Activated CD8-positive, alpha-beta T cell treated with anti-CD3 and anti-CD28 coated beads for 36 hours (primary cell): ENCODE measurements at regions not wholly inside any gene's neighbourhood (a gene's known extent, or its start where the extent isn't known, plus 50 kb on each side); places are given as distances from the start of the nearest gene placed in this dataset.
A peak's percentile ranks its signal among the peaks of the same experiment; 100 is the strongest.

Experiments used
- ATAC-seq: fragments of 200-7000 bp; cut with Tn5 transposase; one replicate; pipeline ENCODE4 v1.10.0; 2021; ENCODE audit warnings: mild to moderate bottlenecking, moderate library complexity
- CTCF ChIA-PET: fragments of 350-600 bp; sonication (Branson Sonifier 250); formaldehyde crosslinking; loops from one replicate; lab custom pipeline; 2021; ENCODE audit warnings: antibody characterized with exemption; lab: Charles Lee
- POLR2A ChIA-PET: fragments of 350-600 bp; sonication (Branson Sonifier 250); formaldehyde crosslinking; loops from one replicate; lab custom pipeline; 2021; ENCODE audit warnings: antibody characterized with exemption; lab: Charles Lee
- DNase-seq: peaks from one replicate; pipeline ENCODE4 v3.0.0-alpha.2; 2020
- H3K27ac Mint-ChIP-seq: one replicate; pipeline ENCODE4 v1.8.0; 2021; ENCODE audit warnings: mild to moderate bottlenecking, mixed read lengths
- H3K27me3 Mint-ChIP-seq: one replicate; pipeline ENCODE4 v1.8.0; 2021; ENCODE audit warnings: mixed read lengths
- H3K36me3 Mint-ChIP-seq: one replicate; pipeline ENCODE4 v1.8.0; 2021; ENCODE audit warnings: low read depth, mixed read lengths
- H3K4me1 Mint-ChIP-seq: one replicate; pipeline ENCODE4 v1.8.0; 2021; ENCODE audit warnings: low read depth, mixed read lengths
- H3K4me3 Mint-ChIP-seq: one replicate; pipeline ENCODE4 v1.8.0; 2021; ENCODE audit warnings: mild to moderate bottlenecking, moderate library complexity, mixed read lengths
- H3K9me3 Mint-ChIP-seq: one replicate; pipeline ENCODE4 v1.8.0; 2021; ENCODE audit warnings: mixed read lengths
- intact Hi-C: fragments of 100-400 bp; cut with micrococcal nuclease; formaldehyde crosslinking; loops from one replicate; pipeline ENCODE4 v1.10.0; 2022
- TF ChIP-seq, protein P1 (sequence below): fragments of 200-600 bp; IDR thresholded peaks from one replicate; pipeline ENCODE4 v1.8.0; 2022; ENCODE audit warnings: antibody characterized with exemption, mild to moderate bottlenecking

DNA sequence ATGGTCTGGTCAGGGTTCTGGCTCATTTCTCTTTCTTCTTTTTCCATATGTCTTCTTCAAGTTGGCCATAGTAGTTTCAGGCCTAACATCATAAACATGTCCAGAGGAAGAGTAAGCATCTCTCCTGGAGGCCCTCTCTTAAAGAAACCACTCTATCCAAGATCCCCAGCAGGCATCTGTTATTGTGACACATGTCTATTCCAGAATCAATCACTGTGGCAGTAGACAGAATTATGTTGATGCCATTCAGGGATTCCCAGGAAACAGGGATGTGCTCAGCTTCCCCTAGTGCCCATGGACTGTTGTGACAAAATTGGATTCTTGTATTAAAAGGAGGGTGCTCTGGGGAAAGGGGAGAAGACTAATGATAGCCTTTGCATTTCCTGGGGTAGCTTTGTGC lies 224.0 kb downstream of the HNRNPD start:
- Mint-ChIP-seq H3K9me3 (peaks cover 11% of the 10 kb centered on the region), H3K4me3 (no peak overlapping the region), H3K36me3 (peaks cover 2% of the 10 kb centered on the region), H3K27ac (no peak overlapping the region), H3K4me1 (peaks cover 8% of the 10 kb centered on the region), H3K27me3 (no peaks in the 10 kb centered on the region)
- intact Hi-C loops, result no loop called here
- TF ChIP-seq, protein P1, sequence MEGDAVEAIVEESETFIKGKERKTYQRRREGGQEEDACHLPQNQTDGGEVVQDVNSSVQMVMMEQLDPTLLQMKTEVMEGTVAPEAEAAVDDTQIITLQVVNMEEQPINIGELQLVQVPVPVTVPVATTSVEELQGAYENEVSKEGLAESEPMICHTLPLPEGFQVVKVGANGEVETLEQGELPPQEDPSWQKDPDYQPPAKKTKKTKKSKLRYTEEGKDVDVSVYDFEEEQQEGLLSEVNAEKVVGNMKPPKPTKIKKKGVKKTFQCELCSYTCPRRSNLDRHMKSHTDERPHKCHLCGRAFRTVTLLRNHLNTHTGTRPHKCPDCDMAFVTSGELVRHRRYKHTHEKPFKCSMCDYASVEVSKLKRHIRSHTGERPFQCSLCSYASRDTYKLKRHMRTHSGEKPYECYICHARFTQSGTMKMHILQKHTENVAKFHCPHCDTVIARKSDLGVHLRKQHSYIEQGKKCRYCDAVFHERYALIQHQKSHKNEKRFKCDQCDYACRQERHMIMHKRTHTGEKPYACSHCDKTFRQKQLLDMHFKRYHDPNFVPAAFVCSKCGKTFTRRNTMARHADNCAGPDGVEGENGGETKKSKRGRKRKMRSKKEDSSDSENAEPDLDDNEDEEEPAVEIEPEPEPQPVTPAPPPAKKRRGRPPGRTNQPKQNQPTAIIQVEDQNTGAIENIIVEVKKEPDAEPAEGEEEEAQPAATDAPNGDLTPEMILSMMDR, result no peak
- DNase-seq, result no peak
- POLR2A ChIA-PET, result interaction anchor here (0.6 kb wide), 1 partner anchor 58 kb away, joined by 3 read pairs; no protein-coding TSS in a partner anchor
- CTCF ChIA-PET, result no interaction called here
- ATAC-seq, result no peak

DNA sequence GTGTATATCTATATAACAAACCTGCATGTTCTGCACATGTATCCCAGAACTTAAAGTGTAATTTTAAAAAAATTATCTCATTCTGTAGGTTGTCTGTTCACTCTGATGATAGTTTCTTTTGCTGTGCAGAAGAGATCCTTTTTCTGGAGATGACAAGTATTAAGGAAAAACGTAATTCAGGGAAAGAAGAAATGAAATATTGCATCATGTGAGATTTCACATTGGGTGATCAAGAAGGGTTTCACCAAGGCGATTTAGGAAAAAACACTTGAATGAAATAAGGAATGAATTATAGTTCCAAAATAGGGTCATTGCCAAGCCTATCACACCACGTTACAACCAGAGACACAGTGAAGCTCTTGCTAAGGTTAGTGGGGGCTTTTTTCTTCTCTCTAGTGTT lies 227.9 kb downstream of the HNRNPD start:
- CTCF ChIA-PET, result interaction anchor here (1.6 kb wide), 1 partner anchor 233 kb away, joined by 4 read pairs; no protein-coding TSS in a partner anchor

DNA sequence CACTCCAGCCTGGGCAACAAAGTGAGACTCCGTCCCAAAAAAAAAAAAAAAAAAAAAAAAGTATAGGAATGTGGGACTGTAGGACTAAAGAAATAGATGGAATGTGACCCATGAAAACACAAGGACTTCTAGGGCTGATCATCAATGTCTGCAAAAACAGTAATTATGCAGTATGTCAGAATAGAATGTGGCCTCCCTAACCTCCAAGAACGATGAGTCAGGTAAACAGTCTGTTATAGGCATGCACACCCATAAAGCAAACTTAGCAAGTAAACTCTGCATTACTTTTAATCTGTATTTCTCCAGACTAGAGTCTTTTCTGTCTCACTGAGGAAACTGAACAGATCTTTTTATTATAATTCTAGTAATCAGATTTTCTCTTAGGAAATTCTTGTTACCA lies 233.4 kb downstream of the HNRNPD start:
- ATAC-seq, result no peak
- Mint-ChIP-seq H3K4me1 (peaks cover 29% of the 10 kb centered on the region), H3K9me3 (no peaks in the 10 kb centered on the region), H3K27me3 (no peaks in the 10 kb centered on the region), H3K27ac (no peak overlapping the region), H3K36me3 (peaks cover 2% of the 10 kb centered on the region), H3K4me3 (no peak overlapping the region)
- no peak for DNase-seq
- intact Hi-C loops, result no loop called here
- CTCF ChIA-PET, result no interaction called here
- TF ChIP-seq, protein P1, result no peak
- POLR2A ChIA-PET, result no interaction called here

More for the DNA sequence above, 227.9 kb downstream of the HNRNPD start:
- Mint-ChIP-seq H3K4me1 (no peaks in the 10 kb centered on the region), H3K27ac (no peak overlapping the region), H3K4me3 (no peak overlapping the region), H3K36me3 (no peaks in the 10 kb centered on the region), H3K9me3 (no peaks in the 10 kb centered on the region), H3K27me3 (no peaks in the 10 kb centered on the region)
- ATAC-seq (no peak), DNase-seq (no peak)
- POLR2A ChIA-PET, result no interaction called here
- TF ChIP-seq, protein P1, result no peak
- intact Hi-C loops, result no loop called here

DNA sequence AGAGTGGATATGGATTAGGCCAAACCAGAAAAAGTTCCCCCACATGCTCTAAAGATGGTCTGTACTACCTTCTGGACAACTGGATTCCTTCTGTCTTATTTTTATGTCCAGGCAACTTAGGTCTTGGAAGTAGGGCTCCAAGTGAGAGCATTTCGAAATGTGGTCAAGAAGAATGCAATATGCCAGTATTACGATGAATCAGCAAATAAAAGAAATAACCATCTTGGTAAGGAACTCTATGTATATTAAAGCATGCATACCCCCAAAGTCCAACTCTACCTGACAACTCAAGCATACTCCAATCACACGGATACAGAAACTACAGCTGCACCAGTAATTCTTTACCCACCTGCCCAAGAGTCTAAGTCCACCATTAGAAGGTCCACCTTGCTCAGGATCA lies 234.5 kb downstream of the HNRNPD start:
- H3K4me3 Mint-ChIP-seq, result no peak overlapping the region
- H3K36me3 Mint-ChIP-seq, result peaks cover 2% of the 10 kb centered on the region
- ChIA-PET CTCF (no interaction called here), POLR2A (no interaction called here)
- H3K27ac Mint-ChIP-seq, result no peak overlapping the region
- intact Hi-C loops, result no loop called here
- ATAC-seq (no peak), DNase-seq (no peak)
- H3K9me3 Mint-ChIP-seq, result no peaks in the 10 kb centered on the region
- TF ChIP-seq, protein P1, result no peak
- peaks cover 34% of the 10 kb centered on the region for H3K4me1 Mint-ChIP-seq
- H3K27me3 Mint-ChIP-seq, result no peaks in the 10 kb centered on the region

DNA sequence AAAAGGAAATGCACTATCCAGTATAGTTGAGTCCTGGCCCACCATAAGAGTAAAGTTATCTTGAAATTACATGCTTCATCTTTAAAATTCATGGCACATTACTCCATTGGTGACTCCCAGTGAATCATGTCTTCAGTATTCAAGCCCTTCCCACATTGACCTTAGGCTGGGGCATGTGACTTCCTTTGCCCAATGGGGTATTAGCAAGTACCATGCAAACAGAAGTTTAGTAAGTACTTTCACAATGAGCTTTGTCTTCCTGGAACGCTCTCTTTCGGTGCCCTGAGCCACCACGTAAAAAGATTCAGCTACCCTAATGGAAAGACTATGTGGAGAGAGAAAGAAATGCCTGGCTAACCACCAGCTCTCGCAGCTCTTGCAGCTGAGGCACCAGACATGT lies 235.4 kb downstream of the HNRNPD start:
- ChIA-PET CTCF (interaction anchor here (0.8 kb wide), 1 partner anchor 146 kb away, joined by 3 read pairs; no protein-coding TSS in a partner anchor), POLR2A (no interaction called here)
- ATAC-seq, result peak; percentile 88
- intact Hi-C loops, result no loop called here
- TF ChIP-seq, protein P1, result no peak
- no peak overlapping the region for H3K4me3 Mint-ChIP-seq
- H3K27me3 Mint-ChIP-seq, result no peaks in the 10 kb centered on the region
- H3K36me3 Mint-ChIP-seq, result peaks cover 2% of the 10 kb centered on the region
- H3K9me3 Mint-ChIP-seq, result no peaks in the 10 kb centered on the region
- peaks cover 34% of the 10 kb centered on the region for H3K4me1 Mint-ChIP-seq
- DNase-seq, result peak; percentile 57
- H3K27ac Mint-ChIP-seq, result peak overlapping the region; percentile 61
